Dermis microvascular lymphatic vessel endothelial cell (primary cell): ENCODE measurements at regions not wholly inside any gene's neighbourhood (a gene's known extent, or its start where the extent isn't known, plus 50 kb on each side); places are given as distances from the start of the nearest gene placed in this dataset.

Source experiments
- DNase-seq, 2 donors: peaks; one replicate each; pipeline versions ENCODE4 v3.0.0 to v3.0.0-alpha.2; 2010; ENCODE audit warnings: low read depth in 2 of 2

DNA sequence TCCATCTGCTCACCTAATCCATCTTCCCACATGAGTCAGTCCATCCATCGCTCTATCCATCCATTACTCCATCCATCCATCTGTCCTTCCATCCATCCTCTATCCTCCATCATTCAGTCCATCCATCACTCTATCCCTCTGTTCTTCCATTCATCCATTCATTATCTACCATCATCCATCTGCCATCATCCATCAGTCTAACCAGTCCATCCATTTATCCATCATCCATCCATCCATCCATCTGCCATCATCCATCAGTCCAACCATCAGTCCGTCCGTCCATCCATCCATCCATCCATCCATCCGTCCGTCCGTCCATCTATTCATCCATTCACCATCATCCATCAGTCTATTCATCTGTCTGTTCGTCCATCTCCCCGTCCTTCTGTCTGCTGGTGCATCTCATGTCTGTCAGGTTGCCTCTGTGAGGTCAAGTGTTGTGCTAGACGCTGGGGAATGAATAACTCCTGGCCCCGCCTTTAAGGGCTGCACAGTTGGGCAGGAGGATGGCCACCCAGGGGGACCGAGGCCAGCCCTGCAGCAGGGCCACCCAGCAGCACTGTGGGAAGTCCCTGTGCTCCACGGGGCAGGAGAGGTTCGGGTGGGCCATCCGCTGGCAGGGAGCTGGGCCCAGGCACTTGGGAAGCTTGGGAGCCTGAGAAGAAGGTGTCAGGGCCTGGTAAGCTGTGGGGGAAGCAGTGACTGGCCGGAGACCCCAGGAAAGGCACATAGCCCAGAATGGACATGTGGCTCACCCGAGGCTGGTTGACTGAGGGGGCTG lies 137.1 kb downstream of the CTTN start:
- DNase-seq = no peak

DNA sequence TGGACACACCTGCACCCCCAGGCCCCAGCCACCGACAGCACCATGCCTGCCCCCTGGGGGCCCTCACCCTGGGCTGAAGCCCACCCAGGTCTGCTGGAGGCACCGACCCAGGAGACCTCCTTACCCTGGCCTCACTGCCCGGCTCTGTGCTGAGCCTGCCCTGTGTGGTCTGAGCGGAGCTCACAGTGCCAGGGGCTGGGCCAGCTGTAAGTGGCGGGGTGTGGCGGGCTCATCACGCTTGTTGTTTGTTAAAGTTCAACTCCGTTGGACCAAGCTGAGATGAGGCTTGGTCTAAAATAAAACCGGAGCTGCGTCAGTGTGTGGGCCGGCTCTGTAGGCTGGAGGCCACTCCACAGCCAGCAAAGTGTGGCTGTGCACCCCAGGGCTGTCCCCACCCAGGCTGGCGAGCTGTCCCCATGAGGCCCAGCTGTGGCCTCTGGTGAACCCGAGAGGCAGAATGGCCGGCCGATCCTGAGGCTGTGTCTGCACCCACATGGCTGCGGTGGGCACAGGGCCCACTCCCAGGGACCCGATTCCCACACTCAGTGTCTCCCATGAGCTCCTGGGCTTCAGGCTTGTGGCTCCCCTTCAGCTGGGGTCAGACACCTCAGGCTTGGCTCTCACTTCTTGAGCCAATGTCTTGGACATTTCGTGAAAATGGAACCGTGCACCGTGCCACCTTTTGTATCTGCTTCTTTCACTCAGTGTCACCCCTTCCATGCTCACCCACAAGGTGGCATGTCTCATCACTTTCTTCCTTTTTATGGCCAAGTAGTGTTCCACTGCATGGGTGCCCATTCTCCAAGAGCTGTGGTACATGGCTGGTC lies 137.9 kb downstream of the CTTN start:
- DNase-seq = no peak

DNA sequence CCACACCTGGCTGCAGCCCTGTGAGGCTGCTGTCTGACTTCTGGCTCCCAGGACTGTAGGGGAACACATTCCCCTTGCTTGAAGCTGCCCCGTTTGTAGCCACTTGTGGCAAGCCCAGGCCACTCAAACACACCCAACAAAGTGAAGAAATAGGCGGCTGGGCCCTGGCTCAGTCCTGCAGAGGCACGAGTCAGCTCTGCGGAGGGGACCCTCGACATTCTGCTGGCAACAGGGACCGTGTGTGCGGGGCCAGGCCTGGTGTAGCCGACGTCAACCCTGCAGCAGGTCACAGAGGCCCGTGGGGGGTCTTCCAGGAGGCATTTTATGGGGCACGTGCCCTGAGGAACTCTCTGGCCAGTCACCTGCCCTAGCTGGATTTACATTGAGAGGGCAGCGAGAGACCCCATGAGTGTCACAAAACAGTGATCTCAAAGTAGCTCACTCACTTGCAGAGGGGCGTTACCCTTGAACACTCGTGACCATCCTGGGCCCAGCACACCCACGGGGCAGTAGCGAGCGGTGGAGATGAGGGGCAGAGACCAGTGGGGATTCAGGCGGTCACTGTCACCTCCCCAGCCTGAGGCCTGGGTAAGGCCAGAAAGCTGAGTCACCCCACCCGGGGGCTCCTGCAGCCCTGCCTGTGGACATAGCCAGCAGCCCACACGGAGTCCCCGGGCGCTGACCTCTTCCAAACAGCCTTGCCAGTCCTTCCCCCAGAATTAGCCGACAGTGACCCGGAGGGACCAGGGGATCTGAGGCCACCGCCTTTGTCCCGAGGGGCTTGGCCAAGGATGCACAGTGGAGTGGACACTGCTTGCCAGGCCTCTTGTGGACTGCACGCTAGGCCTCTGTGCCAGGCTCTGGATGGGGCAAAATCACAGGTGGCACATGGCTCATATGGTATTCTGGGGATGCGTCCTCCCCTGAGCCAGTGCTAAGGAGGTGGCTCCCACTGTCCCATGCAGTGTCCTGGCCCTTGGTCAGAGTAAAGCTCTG lies 139.5 kb downstream of the CTTN start:
- no peak for DNase-seq

DNA sequence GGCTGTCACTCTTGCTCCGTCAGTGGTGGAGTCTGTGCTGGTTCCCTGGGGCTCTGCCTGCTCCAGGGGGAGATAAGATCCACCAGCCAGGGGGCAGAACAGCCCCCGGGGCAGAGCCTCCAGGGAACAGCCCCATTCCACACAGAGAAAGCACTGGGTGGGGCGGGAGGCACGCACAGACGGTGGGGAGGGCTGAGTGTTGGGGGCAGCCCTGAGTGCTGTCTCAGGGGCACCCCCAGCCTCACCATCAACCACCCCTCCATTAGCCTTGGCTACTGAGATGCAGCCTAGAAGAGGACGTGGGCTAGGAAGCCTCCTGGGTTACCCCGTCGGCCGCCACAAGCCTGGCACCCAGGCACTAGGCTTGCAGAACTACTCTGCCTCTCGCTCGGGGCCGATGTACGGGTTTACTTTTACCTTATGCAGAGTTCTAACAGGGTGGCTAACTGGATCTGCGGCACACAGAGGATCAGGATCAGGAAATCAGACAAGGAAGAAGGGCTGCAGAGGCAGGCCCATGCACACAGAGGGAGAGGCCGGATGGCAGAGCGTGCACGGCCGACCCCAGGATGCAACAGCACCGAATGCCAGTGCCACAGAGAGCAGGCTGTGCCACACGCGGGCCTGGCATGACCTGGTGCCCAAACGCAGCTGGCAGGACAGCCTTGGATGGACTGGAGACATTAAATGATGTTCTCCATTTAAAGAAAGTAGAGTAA lies 140.5 kb downstream of the CTTN start:
- DNase-seq = no peak

- DNase-seq = no peak
These were observed 141.2 kb downstream of the CTTN start for GRCh38 chr11:70539360-70540095.

GRCh38 chr11:70540196-70540595 lies 141.9 kb downstream of the CTTN start:
- no peak for DNase-seq

DNA sequence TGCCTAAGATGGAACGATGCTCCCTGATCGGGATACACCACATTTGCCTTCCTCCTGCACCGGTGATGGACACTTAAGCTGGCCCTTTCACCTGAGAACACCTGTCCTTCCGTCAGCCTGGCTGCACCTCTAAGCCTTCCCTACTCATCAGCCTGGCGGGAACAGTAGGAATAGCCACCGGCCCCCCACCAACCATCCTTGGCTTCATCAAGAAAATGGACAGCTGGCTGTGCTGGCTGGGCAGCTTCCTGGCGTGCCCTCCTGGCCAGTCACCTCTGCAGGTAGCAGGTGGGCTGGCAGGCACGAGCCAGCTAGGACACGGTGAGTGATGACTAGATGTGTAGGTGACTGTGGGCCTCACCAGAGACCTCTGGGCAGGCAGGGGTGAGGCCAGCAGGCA lies 142.8 kb downstream of the CTTN start:
- DNase-seq = no peak

GRCh38 chr11:70541699-70542098 lies 143.4 kb downstream of the CTTN start:
- no peak for DNase-seq

- DNase-seq = no peak
These were observed 144.1 kb downstream of the CTTN start for GRCh38 chr11:70542406-70542805.

DNA sequence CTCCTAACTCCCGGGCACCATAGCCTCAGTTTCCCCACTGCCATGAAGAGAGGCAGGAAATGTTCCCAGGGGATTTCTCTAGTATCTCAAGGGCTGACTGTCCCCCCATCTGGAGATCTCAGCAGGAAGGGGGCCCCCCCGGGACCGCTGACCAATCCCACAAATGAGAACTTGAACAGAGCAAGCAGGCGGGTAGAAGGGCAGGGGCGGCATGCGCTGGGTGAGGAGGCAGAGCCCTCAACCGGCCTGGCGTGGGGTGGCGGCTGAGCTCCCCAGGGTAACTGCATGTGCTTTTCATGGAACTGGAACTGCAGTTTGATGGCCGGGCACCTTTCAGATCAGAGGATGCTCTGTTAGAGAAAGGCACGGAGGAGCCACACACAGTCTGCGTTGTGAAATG lies 144.5 kb downstream of the CTTN start:
- no peak for DNase-seq

GRCh38 chr11:70543611-70544010 lies 145.3 kb downstream of the CTTN start:
- DNase-seq = no peak

GRCh38 chr11:70544067-70544773 lies 145.9 kb downstream of the CTTN start:
- DNase-seq = no peak

DNA sequence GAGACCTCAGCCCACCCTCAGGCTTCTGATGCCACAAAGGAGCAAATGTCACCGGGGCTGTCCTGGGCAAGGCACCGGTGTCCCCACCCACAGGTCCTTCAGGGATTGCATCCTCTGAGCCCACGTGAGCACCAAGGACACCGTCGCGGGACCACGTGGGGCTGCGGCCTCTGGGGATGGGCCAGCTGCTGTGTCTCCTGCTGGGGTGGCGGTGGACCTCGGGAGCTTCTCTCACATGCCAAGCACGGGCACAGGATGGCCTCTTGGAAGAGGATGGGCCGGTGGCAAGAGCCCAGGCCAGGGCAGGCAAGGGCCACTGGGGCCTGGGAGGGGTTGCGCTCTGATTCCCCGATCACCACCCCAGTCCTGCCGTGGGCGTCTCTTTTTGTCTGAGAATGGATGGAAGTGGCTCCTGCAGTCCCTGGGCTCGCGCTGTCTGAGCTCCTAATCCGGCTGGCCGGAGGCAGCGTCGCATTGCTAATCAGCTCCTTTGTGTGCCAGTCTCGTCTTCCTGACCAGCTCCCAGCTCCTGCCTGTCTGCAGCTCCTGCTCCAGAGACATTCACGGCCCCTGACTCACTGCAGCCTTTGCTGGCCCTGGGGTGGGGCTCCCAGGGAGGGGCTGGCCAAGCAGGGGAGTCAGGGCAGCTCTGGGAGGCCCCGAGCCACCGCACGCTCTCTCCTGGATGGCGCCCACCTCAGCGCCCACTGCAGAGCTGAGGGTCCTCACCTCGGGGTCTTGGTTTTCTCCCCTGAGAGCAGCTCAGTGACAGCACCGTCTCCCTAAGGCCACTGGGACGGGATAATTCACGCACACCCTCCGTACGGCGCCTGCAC lies 146.7 kb downstream of the CTTN start:
- DNase-seq = no peak

GRCh38 chr11:70545610-70545912 lies 147.2 kb downstream of the CTTN start:
- no peak for DNase-seq

- no peak for DNase-seq
These were observed 148.0 kb downstream of the CTTN start for GRCh38 chr11:70546191-70546940.

DNA sequence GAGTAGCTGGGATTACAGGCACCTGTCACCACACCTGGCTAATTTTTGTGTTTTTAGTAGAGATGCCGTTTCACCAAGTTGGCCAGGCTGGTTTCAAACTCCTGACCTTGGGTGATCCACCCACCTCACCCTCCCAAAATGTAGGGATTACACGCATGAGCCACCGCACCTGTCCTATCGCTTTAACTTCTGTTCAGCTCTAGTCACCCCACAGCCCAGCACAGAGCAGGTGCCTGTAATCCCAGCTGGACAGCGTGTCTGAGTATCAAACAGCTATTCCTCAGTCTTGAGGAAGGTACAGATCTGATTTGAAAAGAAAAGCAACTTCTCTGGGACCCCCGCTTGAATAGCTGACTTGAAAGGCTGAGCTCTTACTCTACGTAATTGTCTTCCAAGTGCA lies 149.1 kb downstream of the CTTN start:
- no peak for DNase-seq

DNA sequence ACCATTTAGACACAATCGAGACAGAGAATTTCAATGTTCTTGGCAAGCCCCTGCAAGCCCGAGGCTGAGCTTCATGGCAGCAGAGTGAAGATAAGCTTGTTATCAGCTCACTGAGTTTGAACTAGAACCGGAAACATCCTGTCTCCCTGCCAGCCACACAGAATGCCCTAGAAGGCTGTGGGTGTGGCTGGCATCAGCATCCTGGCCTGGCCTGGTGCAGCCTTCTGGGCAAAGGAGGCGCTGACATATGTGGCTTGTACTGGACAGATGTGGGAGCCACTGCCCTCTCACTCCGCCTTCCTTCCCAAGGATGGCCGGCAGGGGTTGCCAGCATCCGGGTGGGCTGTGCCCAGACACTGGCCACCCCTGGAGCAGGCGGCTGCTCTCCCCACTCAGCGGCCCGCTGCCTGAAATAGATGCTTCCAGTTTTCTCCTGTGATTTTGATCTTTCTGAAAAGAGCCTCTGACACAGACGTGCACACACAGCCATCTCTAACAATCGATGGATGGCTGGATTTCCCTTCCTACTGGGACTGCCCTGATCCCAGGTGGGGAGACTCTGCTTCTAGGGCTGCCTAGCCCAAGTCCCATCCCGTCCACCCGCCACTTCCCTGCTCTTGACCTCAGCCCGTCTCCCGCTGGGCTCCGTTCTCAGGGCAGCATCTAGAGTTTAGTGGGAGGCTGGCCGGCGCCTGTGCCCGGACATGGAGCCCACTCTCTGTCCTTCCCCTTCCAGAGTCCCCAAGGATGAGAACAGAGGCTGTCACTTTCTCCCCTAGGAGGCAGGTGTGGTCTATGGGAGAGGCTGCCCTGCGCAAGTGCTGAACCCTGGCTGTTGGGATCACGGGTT lies 149.7 kb downstream of the CTTN start:
- DNase-seq = no peak
